GM21360 (cell line): ENCODE measurements at regions not wholly inside any gene's neighbourhood (a gene's known extent, or its start where the extent isn't known, plus 50 kb on each side); places are given as distances from the start of the nearest gene placed in this dataset.

Experiments used
- ATAC-seq: cut with Tn5 transposase; IDR thresholded peaks from one replicate; pipeline ENCODE4 v1.9.1; 2021; ENCODE audit warnings: mild to moderate bottlenecking, moderate library complexity; ENCODE audit not compliant: unreplicated experiment

GRCh38 chr15:62844564-62845240 is 197.8 kb upstream of the TPM1 start:
- no peak for ATAC-seq

- ATAC-seq = no peak
Observed at GRCh38 chr15:62845241-62846126, 197.1 kb upstream of the TPM1 start.

- no peak for ATAC-seq
Observed at GRCh38 chr15:62846131-62846804, 196.3 kb upstream of the TPM1 start.

GRCh38 chr15:62846805-62847495 is 195.6 kb upstream of the TPM1 start:
- no peak for ATAC-seq

- no peak for ATAC-seq
Observed at GRCh38 chr15:62847900-62848489, 194.6 kb upstream of the TPM1 start.

GRCh38 chr15:62848632-62849050 is 193.9 kb upstream of the TPM1 start:
- no peak for ATAC-seq

- no peak for ATAC-seq
Observed at GRCh38 chr15:62849316-62850106, 193.0 kb upstream of the TPM1 start.

GRCh38 chr15:62850318-62850717 is 192.2 kb upstream of the TPM1 start:
- ATAC-seq = no peak

GRCh38 chr15:62850791-62851291 is 191.7 kb upstream of the TPM1 start:
- no peak for ATAC-seq

GRCh38 chr15:62853114-62853840 is 189.3 kb upstream of the TPM1 start:
- no peak for ATAC-seq

GRCh38 chr15:62853841-62854225 is 188.7 kb upstream of the TPM1 start:
- ATAC-seq = no peak

GRCh38 chr15:62854420-62855084 is 188.0 kb upstream of the TPM1 start:
- ATAC-seq = no peak

- no peak for ATAC-seq
Observed at GRCh38 chr15:62855085-62855476, 187.5 kb upstream of the TPM1 start.

- ATAC-seq = no peak
Observed at GRCh38 chr15:62856466-62857246, 185.9 kb upstream of the TPM1 start.

GRCh38 chr15:62857411-62857853 is 185.1 kb upstream of the TPM1 start:
- ATAC-seq = no peak

GRCh38 chr15:62858343-62858742 is 184.2 kb upstream of the TPM1 start:
- ATAC-seq = no peak

GRCh38 chr15:62862717-62863116 is 179.8 kb upstream of the TPM1 start:
- ATAC-seq = no peak

- ATAC-seq = no peak
Observed at GRCh38 chr15:62866366-62866765, 176.2 kb upstream of the TPM1 start.
